ENCODE measurements at regions not wholly inside any gene's neighbourhood (a gene's known extent, or its start where the extent isn't known, plus 50 kb on each side); places are given as distances from the start of the nearest gene placed in this dataset.

- no peak for TF ChIP-seq CTCF (IDR thresholded peaks at IDR 0.05 in 4 of 5, conservative IDR thresholded peaks at IDR 0.05 in 1 of 5)
- no peak for TF ChIP-seq POLR2A (IDR thresholded peaks at IDR 0.05)
These were observed 360.8 kb upstream of the PROK2 start for GRCh38 chr3:72145506-72146380.

Measured in gastrocnemius medialis (tissue), 4 donors.